Fibroblast of mammary gland (primary cell): ENCODE measurements at regions not wholly inside any gene's neighbourhood (a gene's known extent, or its start where the extent isn't known, plus 50 kb on each side); places are given as distances from the start of the nearest gene placed in this dataset.

Source experiments
- DNase-seq: peaks from one replicate; pipeline ENCODE4 v3.0.0-alpha.2; 2010; ENCODE audit warnings: low read depth
- H3K4me3 ChIP-seq: 2 replicates; pipeline ENCODE4 v1.5.1; 2011; ENCODE audit warnings: low read depth, mild to moderate bottlenecking, low read length, moderate library complexity; ENCODE audit not compliant: control insufficient read depth
- TF ChIP-seq, protein P1 (sequence below): conservative IDR thresholded peaks from 2 replicates; pipeline ENCODE4 v1.5.1; 2011; ENCODE audit warnings: low read depth, low read length, inconsistent platforms; ENCODE audit not compliant: control insufficient read depth, insufficient read depth

- no peak overlapping the region for H3K4me3 ChIP-seq
- DNase-seq = no peak
- TF ChIP-seq, protein P1, sequence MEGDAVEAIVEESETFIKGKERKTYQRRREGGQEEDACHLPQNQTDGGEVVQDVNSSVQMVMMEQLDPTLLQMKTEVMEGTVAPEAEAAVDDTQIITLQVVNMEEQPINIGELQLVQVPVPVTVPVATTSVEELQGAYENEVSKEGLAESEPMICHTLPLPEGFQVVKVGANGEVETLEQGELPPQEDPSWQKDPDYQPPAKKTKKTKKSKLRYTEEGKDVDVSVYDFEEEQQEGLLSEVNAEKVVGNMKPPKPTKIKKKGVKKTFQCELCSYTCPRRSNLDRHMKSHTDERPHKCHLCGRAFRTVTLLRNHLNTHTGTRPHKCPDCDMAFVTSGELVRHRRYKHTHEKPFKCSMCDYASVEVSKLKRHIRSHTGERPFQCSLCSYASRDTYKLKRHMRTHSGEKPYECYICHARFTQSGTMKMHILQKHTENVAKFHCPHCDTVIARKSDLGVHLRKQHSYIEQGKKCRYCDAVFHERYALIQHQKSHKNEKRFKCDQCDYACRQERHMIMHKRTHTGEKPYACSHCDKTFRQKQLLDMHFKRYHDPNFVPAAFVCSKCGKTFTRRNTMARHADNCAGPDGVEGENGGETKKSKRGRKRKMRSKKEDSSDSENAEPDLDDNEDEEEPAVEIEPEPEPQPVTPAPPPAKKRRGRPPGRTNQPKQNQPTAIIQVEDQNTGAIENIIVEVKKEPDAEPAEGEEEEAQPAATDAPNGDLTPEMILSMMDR = no peak
Observed at GRCh38 chr13:70613295-70613694, 505.0 kb upstream of the KLHL1 start.

- TF ChIP-seq, protein P1 = no peak
- no peak for DNase-seq
- no peak overlapping the region for H3K4me3 ChIP-seq
Observed at GRCh38 chr13:70612881-70613280, 504.6 kb upstream of the KLHL1 start.

DNA sequence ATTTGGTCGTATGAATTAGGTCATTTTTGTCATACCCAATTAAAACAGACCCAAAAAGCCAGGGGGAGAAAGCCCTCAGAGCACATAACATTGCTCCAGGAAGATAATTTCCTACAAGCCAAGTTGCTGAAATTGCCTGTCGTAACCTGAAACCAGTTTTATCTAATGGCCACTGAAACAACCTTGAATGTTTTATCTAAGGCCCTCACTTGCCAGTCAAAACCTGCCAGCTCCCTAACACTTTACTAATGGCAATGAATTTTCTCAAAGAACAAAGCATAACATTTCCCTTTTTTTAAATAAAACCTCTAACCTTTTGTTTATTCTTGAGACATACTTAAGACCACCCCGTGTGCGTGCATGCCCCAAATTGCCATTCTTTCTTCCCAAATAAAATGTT lies 496.2 kb upstream of the KLHL1 start:
- TF ChIP-seq, protein P1 = no peak

GRCh38 chr13:70593716-70594115 lies 485.5 kb upstream of the KLHL1 start:
- TF ChIP-seq, protein P1 = no peak
- DNase-seq = no peak
- H3K4me3 ChIP-seq = no peak overlapping the region

More for the DNA sequence above, 496.2 kb upstream of the KLHL1 start:
- no peak for DNase-seq
- H3K4me3 ChIP-seq = no peak overlapping the region

DNA sequence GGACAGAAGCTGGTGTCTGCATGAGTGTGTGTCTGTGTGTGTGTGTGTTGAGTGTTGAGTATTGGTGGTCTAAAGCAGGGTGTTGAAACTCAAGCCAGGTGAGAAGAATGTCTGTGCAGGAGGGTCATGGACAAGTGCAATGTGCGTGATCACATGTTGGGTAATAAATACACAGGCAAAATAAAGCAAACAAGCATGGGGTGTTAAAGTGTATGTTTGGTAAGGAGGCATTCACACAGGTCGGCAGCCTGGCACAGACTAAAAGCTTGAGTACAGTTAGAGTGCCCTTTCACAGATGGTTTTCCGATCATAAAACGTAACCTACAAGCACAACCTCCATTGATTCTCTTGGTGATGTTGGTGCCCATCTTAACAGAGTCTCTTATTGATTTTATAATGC lies 476.9 kb upstream of the KLHL1 start:
- DNase-seq = no peak
- TF ChIP-seq, protein P1 = no peak
- no peak overlapping the region for H3K4me3 ChIP-seq

DNA sequence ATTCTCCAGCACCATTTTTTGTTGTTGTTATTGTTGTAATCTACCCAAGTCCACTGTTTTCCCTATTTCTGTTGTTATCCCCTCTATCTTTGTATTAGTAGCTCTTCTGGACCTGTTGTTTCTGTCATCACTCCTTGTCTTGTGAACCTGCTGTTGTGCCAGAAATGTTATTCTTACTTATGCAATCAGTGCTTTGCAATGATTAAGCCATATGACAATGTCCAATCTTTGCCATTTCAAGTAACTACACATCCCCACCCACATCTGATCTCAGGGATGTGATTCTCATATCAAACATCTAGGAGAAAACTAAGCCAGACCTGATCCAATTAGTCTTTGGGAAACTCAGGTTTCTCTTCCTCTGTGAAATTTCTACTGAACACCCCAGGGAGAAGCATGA lies 472.6 kb upstream of the KLHL1 start:
- DNase-seq = no peak
- TF ChIP-seq, protein P1 = no peak
- no peak overlapping the region for H3K4me3 ChIP-seq

DNA sequence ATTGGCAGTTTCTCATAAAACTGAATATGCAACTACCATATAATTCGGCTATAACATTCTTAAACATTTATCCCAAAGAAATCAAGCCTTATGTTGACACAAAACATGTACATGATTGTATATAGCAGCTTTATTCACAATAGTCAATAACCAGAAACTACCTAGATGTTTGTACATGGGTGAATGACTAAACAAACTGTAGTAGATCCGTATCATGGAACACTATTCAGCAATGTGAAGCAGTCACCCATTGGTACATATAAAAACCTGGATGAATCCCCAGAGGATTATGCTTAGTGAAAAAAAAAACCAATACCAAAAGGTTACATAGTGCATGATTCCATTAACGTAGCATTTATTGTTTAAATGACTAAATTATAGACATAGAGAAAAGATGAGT lies 471.7 kb upstream of the KLHL1 start:
- DNase-seq = no peak
- TF ChIP-seq, protein P1 = no peak
- no peak overlapping the region for H3K4me3 ChIP-seq
